ENCODE measurements at regions not wholly inside any gene's neighbourhood (a gene's known extent, or its start where the extent isn't known, plus 50 kb on each side); places are given as distances from the start of the nearest gene placed in this dataset.

DNA sequence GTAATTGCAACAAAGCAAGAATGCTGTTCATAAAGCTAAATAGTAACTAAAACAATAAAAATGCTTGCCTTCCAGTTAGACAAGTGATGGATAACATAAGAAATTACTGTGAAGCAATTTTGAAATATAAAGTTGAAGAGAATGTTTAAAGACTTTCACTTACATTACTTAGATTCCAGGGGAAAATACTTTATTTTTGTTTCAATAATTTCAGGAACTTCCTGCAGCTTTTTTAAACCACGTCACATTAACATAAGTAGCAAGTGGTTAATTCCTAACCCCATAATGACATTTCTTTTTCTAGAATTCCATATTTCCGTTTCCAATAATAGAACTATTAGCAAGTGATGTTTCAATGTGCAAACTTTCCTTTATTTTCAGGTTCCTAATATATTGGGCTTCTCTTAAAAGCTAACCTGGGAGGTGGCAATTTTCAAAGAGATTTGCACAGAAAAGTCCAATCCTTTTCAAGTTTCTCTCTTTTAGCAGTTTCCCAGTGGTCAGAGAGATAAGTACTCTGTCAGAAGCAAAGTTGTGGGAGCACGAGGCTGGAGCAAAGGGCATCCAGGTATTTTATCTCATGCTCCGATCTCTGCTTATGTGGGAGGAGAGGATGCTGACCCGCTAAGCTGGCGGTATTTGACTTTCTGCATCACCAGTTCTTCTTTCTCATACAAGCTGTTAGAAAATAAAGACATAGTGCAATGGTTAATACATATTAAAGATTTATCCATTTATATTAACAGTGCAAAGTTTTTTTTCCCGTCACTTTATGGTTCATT is 1025.3 kb downstream of the EFNB2 start:
- TF ChIP-seq, protein P1, sequence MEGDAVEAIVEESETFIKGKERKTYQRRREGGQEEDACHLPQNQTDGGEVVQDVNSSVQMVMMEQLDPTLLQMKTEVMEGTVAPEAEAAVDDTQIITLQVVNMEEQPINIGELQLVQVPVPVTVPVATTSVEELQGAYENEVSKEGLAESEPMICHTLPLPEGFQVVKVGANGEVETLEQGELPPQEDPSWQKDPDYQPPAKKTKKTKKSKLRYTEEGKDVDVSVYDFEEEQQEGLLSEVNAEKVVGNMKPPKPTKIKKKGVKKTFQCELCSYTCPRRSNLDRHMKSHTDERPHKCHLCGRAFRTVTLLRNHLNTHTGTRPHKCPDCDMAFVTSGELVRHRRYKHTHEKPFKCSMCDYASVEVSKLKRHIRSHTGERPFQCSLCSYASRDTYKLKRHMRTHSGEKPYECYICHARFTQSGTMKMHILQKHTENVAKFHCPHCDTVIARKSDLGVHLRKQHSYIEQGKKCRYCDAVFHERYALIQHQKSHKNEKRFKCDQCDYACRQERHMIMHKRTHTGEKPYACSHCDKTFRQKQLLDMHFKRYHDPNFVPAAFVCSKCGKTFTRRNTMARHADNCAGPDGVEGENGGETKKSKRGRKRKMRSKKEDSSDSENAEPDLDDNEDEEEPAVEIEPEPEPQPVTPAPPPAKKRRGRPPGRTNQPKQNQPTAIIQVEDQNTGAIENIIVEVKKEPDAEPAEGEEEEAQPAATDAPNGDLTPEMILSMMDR (IDR thresholded peaks at IDR 0.05; ENCODE audit: low read depth, low read length), result no peak
- in situ Hi-C loops (cut with HindIII; ENCODE audit: low sequenced_read_pairs), result no loop called here
- DNase-seq (ENCODE audit: low read depth, low spot score), result peak; percentile 7
- no peak overlapping the region for H3K4me3 ChIP-seq (ENCODE audit: low read depth, low read length)

DNA sequence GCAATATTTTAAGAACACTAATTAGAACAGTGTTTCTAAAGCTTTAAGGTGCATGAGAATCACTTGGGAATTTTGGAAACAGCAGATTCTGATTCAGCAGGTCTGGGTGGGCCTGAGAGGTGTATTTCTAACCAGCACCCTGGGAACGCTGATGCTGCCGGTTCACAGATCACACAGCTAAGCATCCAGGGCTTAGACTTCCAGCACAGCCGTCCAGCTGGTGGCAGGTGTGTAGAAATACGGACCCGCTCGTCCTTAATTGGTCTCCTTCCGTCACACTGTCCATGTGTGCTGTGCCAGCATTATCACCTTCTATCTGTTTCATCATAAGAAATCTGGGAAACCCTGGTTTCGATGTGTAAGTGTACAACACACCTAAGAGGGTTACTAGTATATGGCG is 1029.0 kb downstream of the EFNB2 start:
- H3K4me3 ChIP-seq (ENCODE audit: low read depth, low read length), result no peak overlapping the region
- TF ChIP-seq, protein P1 (IDR thresholded peaks at IDR 0.05; ENCODE audit: low read depth, low read length), result no peak
- DNase-seq (ENCODE audit: low read depth, low spot score), result no peak
- in situ Hi-C loops (cut with HindIII; ENCODE audit: low sequenced_read_pairs), result no loop called here

DNA sequence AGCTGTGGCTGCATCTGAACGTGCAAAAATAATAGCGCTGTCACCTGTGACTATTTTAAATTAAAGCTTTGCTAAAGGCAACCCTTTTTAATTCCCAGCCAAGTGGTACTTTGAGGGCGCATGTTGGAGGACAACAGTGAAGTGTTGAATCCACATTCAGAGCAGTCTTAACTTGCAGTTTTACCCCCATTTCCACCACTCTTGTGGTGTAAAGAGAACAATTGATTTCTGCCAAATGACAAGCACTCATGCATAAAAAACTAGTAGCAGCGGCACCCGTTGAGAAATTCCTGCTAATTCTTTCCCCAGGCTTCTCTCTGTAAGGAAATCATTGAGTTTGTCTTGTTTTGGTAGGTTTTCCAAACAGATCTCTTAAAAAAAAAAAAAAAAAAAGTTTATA is 1033.3 kb downstream of the EFNB2 start:
- DNase-seq (ENCODE audit: low read depth, low spot score), result no peak
- TF ChIP-seq, protein P1 (IDR thresholded peaks at IDR 0.05; ENCODE audit: low read depth, low read length), result no peak
- in situ Hi-C loops (cut with HindIII; ENCODE audit: low sequenced_read_pairs), result no loop called here
- H3K4me3 ChIP-seq (ENCODE audit: low read depth, low read length), result no peak overlapping the region

DNA sequence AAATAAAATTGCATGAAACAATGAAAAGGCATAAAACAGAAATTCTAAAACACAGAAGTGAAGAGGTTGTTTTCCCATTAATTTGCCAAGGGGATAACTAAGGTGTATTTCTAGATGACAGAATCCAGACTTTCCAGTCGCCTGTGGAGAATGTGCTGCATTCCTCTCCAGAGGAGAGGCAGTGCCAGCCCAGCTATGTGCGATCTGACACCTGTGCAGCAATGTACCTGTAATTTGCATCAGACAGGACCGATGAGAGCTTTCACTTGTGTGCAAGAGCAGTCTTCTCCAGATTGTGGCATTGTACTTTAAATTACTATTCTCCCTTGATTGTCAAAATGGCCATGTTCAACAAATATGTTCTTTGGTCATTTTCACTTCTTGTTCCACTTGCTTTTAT is 1037.9 kb downstream of the EFNB2 start:
- TF ChIP-seq, protein P1 (IDR thresholded peaks at IDR 0.05; ENCODE audit: low read depth, low read length), result no peak
- no peak for DNase-seq (ENCODE audit: low read depth, low spot score)
- in situ Hi-C loops (cut with HindIII; ENCODE audit: low sequenced_read_pairs), result no loop called here
- H3K4me3 ChIP-seq (ENCODE audit: low read depth, low read length), result no peak overlapping the region

DNA sequence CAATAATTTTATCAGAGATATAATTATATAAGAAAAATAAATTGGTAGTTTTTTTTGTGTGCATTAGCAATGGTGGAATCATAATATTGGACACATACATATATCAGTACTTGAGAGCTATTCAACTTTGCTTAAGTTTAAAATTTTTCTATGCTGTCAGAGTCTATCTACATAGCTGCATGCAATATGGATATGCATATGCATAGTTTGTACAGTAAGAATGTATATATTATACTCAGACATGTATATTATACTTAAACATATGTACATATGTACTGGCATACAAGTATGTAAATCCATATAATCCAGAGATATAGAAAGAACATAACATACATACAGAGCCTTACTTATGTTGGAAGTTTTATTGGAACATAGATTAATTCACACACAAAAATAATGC is 1043.2 kb downstream of the EFNB2 start:
- no peak overlapping the region for H3K4me3 ChIP-seq (ENCODE audit: low read depth, low read length)
- in situ Hi-C loops (cut with HindIII; ENCODE audit: low sequenced_read_pairs), result no loop called here
- TF ChIP-seq, protein P1 (IDR thresholded peaks at IDR 0.05; ENCODE audit: low read depth, low read length), result no peak
- DNase-seq (ENCODE audit: low read depth, low spot score), result no peak

DNA sequence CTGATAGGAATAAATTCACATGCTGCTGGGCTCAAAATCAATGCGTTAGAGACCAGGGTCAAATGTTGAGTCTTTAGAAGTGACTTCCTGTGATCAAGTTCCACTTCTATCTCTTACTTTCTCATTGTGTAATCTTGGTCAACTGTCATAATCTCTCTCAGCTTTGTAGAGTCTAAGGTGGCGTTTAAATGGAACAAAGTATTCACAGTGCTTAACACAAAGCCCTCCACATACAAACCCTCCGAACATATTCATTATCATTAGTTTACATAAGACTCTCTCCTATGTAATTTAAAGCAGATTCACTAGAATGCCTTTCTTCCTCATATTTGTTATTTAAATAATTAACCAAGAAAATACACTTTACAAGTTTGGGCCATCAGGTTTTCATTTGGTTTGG is 1044.1 kb downstream of the EFNB2 start:
- in situ Hi-C loops (cut with HindIII; ENCODE audit: low sequenced_read_pairs), result no loop called here
- TF ChIP-seq, protein P1 (IDR thresholded peaks at IDR 0.05; ENCODE audit: low read depth, low read length), result no peak
- H3K4me3 ChIP-seq (ENCODE audit: low read depth, low read length), result no peak overlapping the region
- no peak for DNase-seq (ENCODE audit: low read depth, low spot score)

All from astrocyte of the spinal cord (primary cell).